H1 (cell line): ENCODE measurements at regions not wholly inside any gene's neighbourhood (a gene's known extent, or its start where the extent isn't known, plus 50 kb on each side); places are given as distances from the start of the nearest gene placed in this dataset.

ENCODE experiments used
- CTCF ChIA-PET: fragments of 300-600 bp; sonication (Branson Sonifier 250); formaldehyde crosslinking; loops from one replicate; lab custom pipeline; 2021; ENCODE audit not compliant: partially characterized antibody; lab: Charles Lee
- POLR2A ChIA-PET: fragments of 300-600 bp; sonication (Branson Sonifier 250); formaldehyde crosslinking; loops from one replicate; lab custom pipeline; 2021; ENCODE audit warnings: inconsistent platforms; ENCODE audit not compliant: partially characterized antibody; lab: Charles Lee
- DNase-seq, 2 experiments: peaks; one replicate each; pipeline versions ENCODE4 v3.0.0 to v3.0.0-alpha.2; 2010 to 2022; ENCODE audit warnings: low spot score in 2 of 2, low read depth in 1 of 2, mixed read lengths in 1 of 2
- FAIRE-seq: peaks from 2 replicates; lab custom pipeline; 2011; peaks lifted over from hg19 to GRCh38; lab: Jason Lieb, UNC
- H2AFZ ChIP-seq: 2 replicates; pipeline ENCODE4 v1.8.1; 2012; ENCODE audit warnings: low read length, inconsistent platforms
- H2AK5ac ChIP-seq: 2 replicates; pipeline ENCODE4 v1.6.1; 2013; ENCODE audit warnings: low read depth, low read length
- H2BK120ac ChIP-seq: replicated peaks from 2 replicates; pipeline ENCODE3; 2013; ENCODE audit warnings: low read depth, low read length, inconsistent platforms
- H2BK12ac ChIP-seq: 2 replicates; pipeline ENCODE4 v1.6.1; 2013; ENCODE audit warnings: low read depth, low read length
- H2BK15ac ChIP-seq: 2 replicates; pipeline ENCODE4 v1.6.1; 2013; ENCODE audit warnings: low read length
- H2BK20ac ChIP-seq: 2 replicates; pipeline ENCODE4 v1.6.1; 2013; ENCODE audit warnings: low read length
- H2BK5ac ChIP-seq: 2 replicates; pipeline ENCODE4 v1.6.1; 2013; ENCODE audit warnings: low read depth, low read length
- H3K14ac ChIP-seq: 2 replicates; pipeline ENCODE4 v1.6.1; 2013; ENCODE audit warnings: inconsistent platforms; ENCODE audit not compliant: insufficient read length
- H3K18ac ChIP-seq: 2 replicates; pipeline ENCODE4 v1.6.1; 2013; ENCODE audit warnings: low read length; ENCODE audit errors: extremely low read depth
- H3K23ac ChIP-seq: 2 replicates; pipeline ENCODE4 v1.6.1; 2013; ENCODE audit warnings: inconsistent platforms; ENCODE audit not compliant: insufficient read length
- H3K23me2 ChIP-seq: 2 replicates; pipeline ENCODE4 v1.6.1; 2013; ENCODE audit warnings: low read depth, low read length
- H3K27ac ChIP-seq: 2 replicates; pipeline ENCODE4 v1.6.1; 2011; ENCODE audit warnings: low read depth, low read length, inconsistent platforms
- H3K27me3 ChIP-seq, 4 experiments: replicated peaks in 1 of 4; 1 replicate in 1 of 4; 2 replicates in 3 of 4; pipeline versions ENCODE4 v1.6.1 to v1.8.1; 2011 to 2013; ENCODE audit warnings: low read length in 3 of 4, mild to moderate bottlenecking in 3 of 4, inconsistent platforms in 2 of 4, mixed read lengths in 2 of 4, moderate library complexity in 1 of 4; ENCODE audit not compliant: control insufficient read depth in 3 of 4, insufficient read depth in 3 of 4; ENCODE audit errors: extremely low read depth in 1 of 4
- H3K36me3 ChIP-seq, 4 experiments: 2 replicates each; pipeline versions ENCODE4 v1.6.1 to v1.8.1; 2011 to 2013; ENCODE audit warnings: mild to moderate bottlenecking in 4 of 4, low read length in 3 of 4, moderate library complexity in 2 of 4, control low read depth in 1 of 4, inconsistent platforms in 1 of 4; ENCODE audit not compliant: insufficient read depth in 4 of 4, control insufficient read depth in 2 of 4
- H3K4ac ChIP-seq: replicated peaks from 2 replicates; pipeline ENCODE3; 2013; ENCODE audit warnings: low read length, low read depth, mixed read lengths, inconsistent platforms; ENCODE audit not compliant: insufficient read length
- H3K4me1 ChIP-seq, 4 experiments: replicated peaks in 1 of 4; 1 replicate in 1 of 4; 2 replicates in 3 of 4; pipeline versions ENCODE4 v1.6.1 to v1.8.1; 2011 to 2013; ENCODE audit warnings: low read length in 3 of 4, inconsistent platforms in 2 of 4, mixed read lengths in 1 of 4; ENCODE audit not compliant: insufficient read depth in 4 of 4, control insufficient read depth in 3 of 4
- H3K4me2 ChIP-seq, 2 experiments: 2 replicates each; pipeline versions ENCODE4 v1.6.1 to v1.8.1; 2011 to 2013; ENCODE audit warnings: low read depth in 2 of 2, low read length in 2 of 2, control low read depth in 1 of 2, inconsistent platforms in 1 of 2, mild to moderate bottlenecking in 1 of 2; ENCODE audit not compliant: insufficient read depth in 1 of 2
- H3K4me3 ChIP-seq, 4 experiments: fragments of 200-600, 300-600 bp in 1 of 4; sonication (generic), shearing (Covaris generic), sonication (Bioruptor Twin) in 1 of 4; 2 replicates each; pipeline versions ENCODE4 v1.5.1 to v1.8.1; 2011 to 2016; ENCODE audit warnings: low read length in 4 of 4, low read depth in 3 of 4, control low read depth in 2 of 4, inconsistent platforms in 2 of 4, mild to moderate bottlenecking in 2 of 4, mixed read lengths in 1 of 4, moderate library complexity in 1 of 4; ENCODE audit not compliant: insufficient read depth in 2 of 4; ENCODE audit errors: extremely low read depth in 1 of 4
- H3K56ac ChIP-seq: replicated peaks from 2 replicates; pipeline ENCODE3; 2013; ENCODE audit warnings: low read depth, mild to moderate bottlenecking, mixed read lengths, low read length, inconsistent platforms; ENCODE audit not compliant: insufficient read length
- H3K79me1 ChIP-seq: 2 replicates; pipeline ENCODE4 v1.6.1; 2013; ENCODE audit warnings: low read depth, low read length, control low read depth
- H3K79me2 ChIP-seq, 2 experiments: 2 replicates each; pipeline versions ENCODE4 v1.6.1 to v1.8.1; 2012 to 2013; ENCODE audit warnings: low read length in 2 of 2, mild to moderate bottlenecking in 2 of 2, inconsistent platforms in 1 of 2; ENCODE audit not compliant: insufficient read depth in 2 of 2, control insufficient read depth in 1 of 2
- H3K9ac ChIP-seq, 4 experiments: replicated peaks in 1 of 4; 1 replicate in 1 of 4; 2 replicates in 3 of 4; pipeline versions ENCODE4 v1.6.1 to v1.8.1; 2011 to 2013; ENCODE audit warnings: low read depth in 3 of 4, low read length in 3 of 4, control low read depth in 2 of 4, mild to moderate bottlenecking in 2 of 4, moderate library complexity in 2 of 4, inconsistent platforms in 1 of 4; ENCODE audit errors: extremely low read depth in 1 of 4
- H3K9me3 ChIP-seq, 2 experiments: 2 replicates each; pipeline versions ENCODE4 v1.6.1 to v1.8.1; 2012 to 2013; ENCODE audit warnings: mild to moderate bottlenecking in 2 of 2, moderate library complexity in 2 of 2, control low read depth in 1 of 2, inconsistent platforms in 1 of 2, low read depth in 1 of 2, low read length in 1 of 2, mixed read lengths in 1 of 2; ENCODE audit not compliant: insufficient read depth in 2 of 2
- H4K20me1 ChIP-seq, 2 experiments: replicated peaks in 1 of 2; 2 replicates each; pipeline versions ENCODE3 to v1.8.1; 2011 to 2013; ENCODE audit warnings: inconsistent platforms in 2 of 2, low read length in 2 of 2, mild to moderate bottlenecking in 1 of 2; ENCODE audit not compliant: insufficient read depth in 2 of 2, control insufficient read depth in 1 of 2
- H4K5ac ChIP-seq: 2 replicates; pipeline ENCODE4 v1.6.1; 2013; ENCODE audit warnings: low read length, low read depth, mixed read lengths, inconsistent platforms; ENCODE audit not compliant: insufficient read length
- H4K8ac ChIP-seq: 2 replicates; pipeline ENCODE4 v1.8.0; 2013; ENCODE audit warnings: mild to moderate bottlenecking, moderate library complexity, low read length, inconsistent platforms; ENCODE audit not compliant: insufficient read depth; ENCODE audit errors: extremely low read depth
- H4K91ac ChIP-seq: replicated peaks from 2 replicates; pipeline ENCODE3; 2013; ENCODE audit warnings: low read length, mixed read lengths, inconsistent platforms; ENCODE audit not compliant: insufficient read length
- BRCA1 ChIP-seq: IDR thresholded peaks from 2 replicates; pipeline ENCODE4 v1.6.1; 2012; ENCODE audit warnings: low read depth, low read length, improper control_type of control experiment
- SUZ12 ChIP-seq: fragments of 200-600 bp; sonication (generic); IDR thresholded peaks from 2 replicates; pipeline ENCODE4 v1.6.1; 2012; ENCODE audit warnings: mild to moderate bottlenecking, inconsistent platforms, low read length, moderate library complexity, mixed read lengths
- TEAD4 ChIP-seq: IDR thresholded peaks from 2 replicates; pipeline ENCODE4 v1.6.1; 2012; ENCODE audit warnings: low read depth, low read length, inconsistent platforms, mixed read lengths
- WGBS, 2 experiments: shearing (Covaris generic) in 1 of 2; methylation state at CpG; one replicate each; pipeline versions ENCODE4 v1.1.6 to v1.1.7; 2013 to 2015; ENCODE audit warnings: low lambda C conversion rate in 2 of 2, mixed read lengths in 2 of 2, inconsistent platforms in 1 of 2, low coverage in 1 of 2, missing lambda C conversion rate in 1 of 2; ENCODE audit not compliant: insufficient replicate concordance in 2 of 2, insufficient coverage in 1 of 2, insufficient read length in 1 of 2; ENCODE audit errors: extremely low coverage in 1 of 2, missing lambda C conversion rate in 1 of 2; 5-methylcytosine and 5-hydroxymethylcytosine counted together

DNA sequence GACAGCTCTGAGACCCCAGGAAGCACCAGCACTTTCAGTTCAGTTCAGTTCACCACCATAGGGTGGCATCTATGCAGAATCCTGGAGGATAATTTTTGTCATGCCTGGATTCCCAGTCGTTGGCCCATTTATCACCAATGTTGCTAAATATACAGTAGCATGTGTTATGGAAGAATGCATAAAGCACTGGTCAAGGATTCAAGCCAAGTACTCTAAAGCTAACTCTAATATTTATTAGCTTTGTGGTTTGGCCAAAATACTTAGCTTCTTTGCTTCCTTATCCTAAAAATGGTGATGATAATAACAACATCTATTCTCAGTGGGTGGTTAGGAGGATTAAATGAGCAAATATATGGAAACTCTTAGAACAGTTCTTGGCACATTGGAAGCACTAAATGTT, 294.7 kb upstream of the ZC3H12C start:
- no peak overlapping the region for H3K4me2 ChIP-seq
- 95% methylated on average over 1 of the region's 1 CpG; no CpG with 5 or more reads in 1 of the 2 experiments for WGBS, 2 experiments
- no peak overlapping the region for H2BK5ac ChIP-seq
- no peaks in the 10 kb centered on the region for H3K36me3 ChIP-seq
- no peak overlapping the region for H3K18ac ChIP-seq
- no peak overlapping the region for H4K8ac ChIP-seq
- CTCF ChIA-PET, result interaction anchor here (0.6 to 1.4 kb wide), 4 partner anchors 8 to 693 kb away, joined by 3 to 4 read pairs (median 3); no protein-coding TSS in a partner anchor
- no peak overlapping the region for H4K5ac ChIP-seq
- H3K23me2 ChIP-seq, result no peaks in the 10 kb centered on the region
- POLR2A ChIA-PET, result no interaction called here
- FAIRE-seq, result no peak
- no peak overlapping the region for H4K91ac ChIP-seq
- H2AK5ac ChIP-seq, result no peak overlapping the region
- no peaks in the 10 kb centered on the region for H3K4me1 ChIP-seq
- H2AFZ ChIP-seq, result no peak overlapping the region
- no peak overlapping the region for H3K27ac ChIP-seq
- no peaks in the 10 kb centered on the region for H3K27me3 ChIP-seq
- H3K4ac ChIP-seq, result no peak overlapping the region
- H2BK12ac ChIP-seq, result no peak overlapping the region
- no peaks in the 10 kb centered on the region for H4K20me1 ChIP-seq
- no peak overlapping the region for H3K9ac ChIP-seq
- no peak for DNase-seq
- H2BK120ac ChIP-seq, result no peak overlapping the region
- H3K56ac ChIP-seq, result no peak overlapping the region
- no peak overlapping the region for H3K4me3 ChIP-seq
- no peak overlapping the region for H2BK20ac ChIP-seq
- H3K14ac ChIP-seq, result no peak overlapping the region
- no peak overlapping the region for H2BK15ac ChIP-seq
- no peaks in the 10 kb centered on the region for H3K9me3 ChIP-seq
- no peak overlapping the region for H3K23ac ChIP-seq
- TF ChIP-seq SUZ12 (no peak), TEAD4 (no peak), BRCA1 (no peak)
- H3K79me1 ChIP-seq, result no peaks in the 10 kb centered on the region
- H3K79me2 ChIP-seq, result no peaks in the 10 kb centered on the region
